HG03159 (cell line): ENCODE measurements at regions not wholly inside any gene's neighbourhood (a gene's known extent, or its start where the extent isn't known, plus 50 kb on each side); places are given as distances from the start of the nearest gene placed in this dataset.

ENCODE experiments used
- ATAC-seq: cut with Tn5 transposase; IDR thresholded peaks from one replicate; pipeline ENCODE4 v1.9.1; 2021; ENCODE audit warnings: mild to moderate bottlenecking, moderate library complexity; ENCODE audit not compliant: unreplicated experiment

DNA sequence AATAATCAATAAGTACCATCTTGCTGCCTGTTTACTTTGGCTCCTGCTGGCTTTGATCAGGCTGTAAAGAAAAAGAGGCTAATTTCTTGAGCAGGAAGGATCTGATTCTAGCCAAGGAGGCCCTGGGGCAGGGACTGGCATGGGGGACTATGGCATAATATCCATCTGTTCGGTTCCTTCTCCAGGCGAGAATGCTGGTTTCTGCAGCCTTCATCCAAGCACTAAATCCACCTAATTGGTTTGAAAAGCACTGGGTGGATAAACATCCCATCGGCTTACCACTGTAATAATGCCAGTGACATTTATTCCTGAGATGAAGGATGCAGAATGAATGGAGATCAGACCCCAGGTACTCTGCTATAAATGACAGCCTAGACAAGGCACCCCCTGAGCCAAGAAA is 180.0 kb upstream of the ASIC2 start:
- ATAC-seq, result no peak

DNA sequence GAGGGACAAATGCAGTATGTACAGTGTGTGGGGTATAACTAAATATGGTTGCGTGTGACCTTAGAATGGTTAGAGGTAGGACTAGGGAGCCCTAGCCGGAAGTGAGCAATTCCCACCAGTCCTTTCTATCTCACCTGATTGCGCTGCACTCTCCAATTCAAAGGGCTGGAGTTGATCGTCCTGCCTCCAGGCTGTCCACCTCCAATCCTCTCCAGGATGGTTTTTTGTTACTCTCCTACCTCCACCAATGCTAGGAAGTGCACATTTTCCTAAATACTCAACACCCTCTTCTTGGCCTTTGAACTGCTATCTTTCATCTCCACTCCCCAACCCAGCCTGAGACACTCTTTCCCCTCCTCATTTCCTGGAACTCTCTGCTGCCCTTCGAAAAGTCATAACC is 181.7 kb upstream of the ASIC2 start:
- no peak for ATAC-seq

DNA sequence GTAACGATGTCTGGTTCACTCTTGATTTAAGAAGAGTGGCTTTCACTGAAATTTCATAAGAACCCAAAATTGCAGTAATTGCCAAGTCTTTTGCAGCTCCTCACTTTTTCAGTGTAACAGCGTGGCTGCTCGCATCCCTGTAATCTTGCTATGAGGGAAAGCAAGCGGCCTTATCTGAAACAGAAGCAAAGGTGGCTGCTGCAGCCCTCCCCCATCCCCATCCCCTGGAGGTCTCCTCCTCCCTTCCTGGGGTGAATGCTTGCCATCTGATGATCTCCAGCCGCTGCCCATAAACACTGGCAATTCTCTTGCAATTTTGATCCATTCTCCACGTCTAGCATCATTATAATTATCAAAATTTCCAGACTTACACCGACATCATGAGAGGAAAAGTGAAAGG is 182.5 kb upstream of the ASIC2 start:
- ATAC-seq, result no peak

DNA sequence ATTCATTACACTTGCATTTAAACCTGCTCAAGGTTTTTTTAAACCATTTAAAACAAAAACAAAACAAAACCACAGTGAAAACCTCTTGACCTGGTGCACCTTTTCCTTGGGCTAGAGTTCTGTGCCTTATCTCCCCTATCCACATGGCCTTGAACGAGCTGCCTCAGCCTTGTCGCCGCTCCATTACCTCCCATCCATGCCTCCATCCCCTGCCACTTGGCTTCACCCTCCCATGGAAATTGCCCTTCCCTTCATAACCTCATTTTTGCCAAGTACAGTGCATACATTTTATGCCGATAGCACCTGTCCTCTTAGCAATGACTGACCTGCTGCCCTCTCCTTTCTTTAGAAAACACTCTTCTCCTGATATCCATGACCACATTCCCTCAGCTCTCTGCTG is 188.6 kb upstream of the ASIC2 start:
- ATAC-seq, result no peak

DNA sequence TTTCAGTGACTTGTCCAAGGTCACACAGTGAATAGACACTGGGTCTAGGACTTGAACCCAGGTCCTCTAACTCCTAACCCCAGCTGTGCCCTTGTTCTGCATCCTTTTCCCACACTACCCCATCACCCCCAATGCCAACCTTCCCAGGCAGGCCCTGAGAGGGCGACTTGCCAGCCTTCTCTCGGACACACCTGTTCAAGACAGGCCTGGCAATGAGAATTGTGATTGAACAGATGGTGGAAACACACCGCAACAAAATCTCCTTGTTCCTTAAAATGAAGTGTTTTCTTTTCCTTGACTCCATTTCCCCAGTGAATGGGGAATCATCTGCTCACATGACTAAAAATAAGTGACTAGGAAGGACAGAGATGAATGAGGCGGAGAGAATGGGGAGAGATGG is 189.5 kb upstream of the ASIC2 start:
- ATAC-seq, result no peak

DNA sequence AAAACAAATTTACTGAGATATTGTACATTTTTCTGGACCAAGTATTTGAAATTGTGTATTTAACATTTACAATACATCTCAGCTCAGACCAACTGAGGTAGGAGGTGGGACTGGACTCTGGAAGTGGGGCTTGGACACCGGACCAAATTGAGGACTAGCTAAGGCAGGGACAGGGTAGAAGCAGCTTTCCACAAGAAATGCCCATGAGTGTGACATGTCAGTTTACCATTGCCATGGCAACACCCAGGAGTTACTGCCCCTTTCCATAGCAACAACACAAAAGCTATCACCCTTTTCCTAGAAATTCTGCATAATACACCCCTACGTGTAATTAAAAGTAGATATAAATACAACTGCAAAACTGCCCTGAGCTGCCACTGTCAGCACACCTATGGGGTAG is 191.5 kb upstream of the ASIC2 start:
- ATAC-seq, result no peak

DNA sequence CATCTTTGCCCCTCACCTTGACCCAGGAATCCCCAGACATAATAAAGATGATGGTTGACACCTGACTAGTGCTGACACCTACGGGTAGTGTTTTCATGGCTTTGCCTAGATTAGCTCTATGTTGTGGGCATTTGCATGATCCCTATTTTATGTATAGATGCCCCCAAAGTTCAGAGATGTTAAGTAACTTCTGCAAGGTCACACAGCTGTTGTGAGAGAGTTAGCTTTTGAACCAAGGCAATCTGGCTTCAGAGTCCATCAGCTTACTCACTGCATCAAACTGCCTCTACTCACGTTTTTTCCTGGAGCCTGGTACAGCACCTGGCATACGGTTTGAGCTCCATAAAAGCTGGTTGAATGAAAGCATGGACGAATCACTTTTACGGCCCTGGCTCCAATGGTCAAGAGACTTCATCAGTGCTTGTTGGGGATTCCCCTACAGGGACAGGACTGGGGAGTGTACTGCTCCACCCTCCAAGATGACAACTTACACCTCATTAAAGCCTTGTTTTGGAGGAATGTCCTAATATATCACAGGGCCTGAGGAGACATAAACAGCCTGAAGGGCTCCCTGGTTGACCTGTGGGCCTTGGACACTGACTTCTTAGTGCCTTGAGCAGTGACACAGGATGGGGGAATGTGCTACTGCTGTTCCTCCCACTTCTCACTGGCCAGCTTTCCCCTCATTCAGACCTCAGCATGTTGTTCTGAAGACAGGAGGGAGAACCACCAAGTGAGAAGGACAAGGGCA is 193.2 kb upstream of the ASIC2 start:
- no peak for ATAC-seq

DNA sequence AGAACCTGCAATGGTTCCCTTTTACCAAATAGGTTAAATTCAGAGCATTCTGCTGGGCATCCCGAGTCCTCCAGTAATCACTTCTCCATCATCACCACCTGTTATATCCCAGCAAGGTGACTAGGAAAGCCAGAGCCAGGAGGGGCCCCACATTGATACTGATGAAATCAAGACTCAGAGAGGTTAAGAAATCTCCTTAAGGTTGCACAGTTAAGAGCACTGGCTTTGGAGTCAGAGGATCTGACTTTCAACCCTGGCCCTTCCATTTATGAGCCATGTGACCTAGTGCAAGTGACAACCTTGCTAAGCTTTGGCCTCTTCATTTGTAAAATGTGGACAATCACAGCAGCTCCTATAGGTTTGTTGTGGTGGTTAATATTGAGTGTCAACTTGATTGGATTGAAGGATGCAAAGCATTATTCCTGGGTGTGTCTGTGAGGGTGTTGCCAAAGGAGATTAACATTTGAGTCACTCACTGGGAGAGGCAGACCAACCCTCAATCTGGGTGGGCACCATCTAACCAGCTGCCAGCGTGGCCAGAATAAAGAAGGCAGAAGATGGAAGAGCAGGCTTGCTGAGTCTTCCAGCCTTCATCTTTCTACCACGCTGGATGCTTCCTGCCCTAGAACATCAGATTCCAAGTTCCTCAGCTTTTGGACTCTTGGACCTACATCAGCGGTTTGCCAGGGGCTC is 194.2 kb upstream of the ASIC2 start:
- no peak for ATAC-seq

DNA sequence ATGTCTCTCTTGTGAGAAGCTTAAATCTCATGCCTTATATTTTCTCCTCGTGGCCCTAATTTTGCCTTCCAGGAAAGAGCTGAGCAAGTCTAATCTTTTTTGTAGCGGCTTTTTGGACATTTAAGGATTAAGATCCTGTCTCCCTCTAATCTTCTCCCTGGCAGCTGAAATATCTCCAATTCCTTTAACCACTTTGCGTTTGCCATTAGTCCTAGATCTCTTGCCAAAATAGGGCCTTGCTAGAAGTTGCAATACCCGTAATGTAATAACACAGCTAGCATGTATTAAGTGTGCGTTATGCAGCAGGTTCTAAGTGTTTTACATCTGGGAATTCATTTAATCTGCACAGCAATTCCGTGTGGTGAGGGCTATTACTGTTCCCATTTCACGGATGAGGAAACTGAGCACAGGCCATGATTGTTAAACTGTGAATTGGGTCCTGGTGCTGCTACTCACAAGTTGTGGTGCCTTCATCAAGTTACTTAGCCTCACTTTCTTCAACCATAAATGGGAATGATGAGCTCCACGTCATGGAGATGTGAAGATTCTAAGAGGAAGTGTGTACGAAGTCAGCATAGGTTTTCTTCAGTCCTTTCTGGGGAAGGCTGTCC is 198.9 kb upstream of the ASIC2 start:
- no peak for ATAC-seq

DNA sequence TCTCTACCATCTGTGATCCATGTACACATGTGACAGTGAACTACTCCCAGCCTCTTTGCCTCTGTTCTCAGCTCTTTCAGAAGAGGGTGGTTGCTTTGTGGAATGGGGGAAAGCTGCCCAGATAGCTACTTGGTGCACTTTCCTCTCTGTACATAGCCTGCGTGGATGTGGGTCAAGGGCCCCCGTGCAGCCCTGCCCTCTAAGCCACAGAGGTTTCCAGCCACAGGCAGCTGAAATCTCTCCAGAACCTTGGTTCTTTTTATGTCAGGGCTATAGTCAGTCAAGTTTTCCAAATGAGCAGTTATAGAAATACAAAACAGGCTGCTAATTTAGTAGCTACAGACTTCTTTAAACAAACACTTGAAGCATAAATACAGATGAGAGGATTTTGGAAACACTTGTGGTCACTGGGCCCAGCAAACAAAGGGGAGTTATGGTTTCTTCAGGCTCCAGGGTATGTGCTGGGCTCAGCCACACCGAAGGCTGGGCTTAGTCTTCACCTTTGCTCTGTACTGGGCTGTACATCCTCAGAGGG is 199.7 kb upstream of the ASIC2 start:
- ATAC-seq, result no peak

DNA sequence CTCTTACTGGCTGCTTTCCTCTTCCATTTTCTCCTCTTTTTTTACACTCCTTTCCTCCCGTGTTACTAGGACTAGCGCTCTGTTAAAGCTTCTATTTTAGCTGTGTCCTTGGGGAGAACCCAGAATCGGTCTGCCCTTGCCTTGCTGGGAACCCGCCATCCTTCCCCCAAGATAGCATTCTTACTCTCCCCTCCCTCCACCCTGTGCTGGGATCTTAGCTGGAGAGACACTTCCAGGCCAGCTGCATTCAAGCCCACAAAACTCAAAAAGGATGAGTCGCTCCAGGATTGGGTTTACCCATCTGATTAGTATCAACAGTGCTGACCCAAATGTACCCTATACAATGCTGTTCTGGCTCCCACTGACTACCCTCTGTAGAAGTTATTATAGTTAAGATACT is 200.5 kb upstream of the ASIC2 start:
- no peak for ATAC-seq

DNA sequence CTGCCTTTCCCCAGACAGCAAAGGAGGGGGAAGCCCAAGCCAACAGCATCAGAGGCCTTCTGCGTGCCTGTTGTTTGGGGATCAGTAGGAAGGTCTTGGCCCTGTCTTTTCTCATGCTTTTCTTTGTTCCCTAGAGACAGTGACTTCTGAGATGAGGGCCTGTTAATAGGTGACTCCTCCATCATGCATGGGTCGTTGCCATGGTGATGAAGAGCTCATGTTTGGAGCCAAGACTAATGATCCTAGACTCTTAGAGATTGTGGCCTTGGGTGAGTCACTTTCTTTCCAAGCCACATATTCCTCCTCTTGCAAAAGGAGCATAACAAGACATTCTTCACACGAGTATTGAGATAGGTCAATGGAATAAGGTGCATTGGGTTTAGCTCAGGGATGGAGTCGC is 201.1 kb upstream of the ASIC2 start:
- ATAC-seq, result no peak

DNA sequence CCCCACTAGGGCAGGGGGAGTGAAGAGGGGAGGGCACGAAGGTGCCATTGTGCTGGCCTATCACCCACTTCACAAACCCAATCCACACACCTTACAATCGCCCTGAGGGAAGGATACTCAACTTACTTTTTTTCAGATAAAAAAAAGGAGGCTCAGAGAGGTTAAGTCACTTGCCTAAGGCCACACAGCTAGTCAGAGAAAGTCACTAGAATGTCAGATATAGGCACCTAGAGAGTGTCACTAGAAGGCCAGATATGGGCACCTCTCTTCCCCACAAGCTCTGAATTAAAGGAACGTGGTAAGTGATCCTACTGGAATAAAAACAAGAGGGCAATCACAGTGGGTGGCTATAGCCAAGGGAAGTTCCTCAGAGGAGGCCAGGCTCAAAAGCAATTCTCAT is 204.5 kb upstream of the ASIC2 start:
- no peak for ATAC-seq

DNA sequence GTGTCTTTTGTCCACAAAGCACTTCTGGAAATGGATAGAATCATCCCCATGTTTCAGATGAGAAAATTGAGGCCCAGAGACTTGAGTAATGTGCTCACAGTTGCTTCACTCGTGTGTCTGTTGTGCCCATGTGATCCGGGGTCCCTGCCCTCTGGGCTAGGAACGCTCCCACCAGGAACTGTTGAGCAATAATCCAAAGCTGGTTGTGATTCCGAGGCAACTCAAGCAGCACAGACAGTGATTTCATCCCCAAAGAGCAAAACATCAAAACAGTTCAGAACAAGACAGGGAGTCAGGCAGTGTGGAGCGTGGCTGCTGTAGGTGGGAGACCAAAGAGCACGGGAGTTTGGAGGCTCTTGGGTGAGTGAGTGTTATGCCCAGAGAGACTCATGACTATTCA is 205.0 kb upstream of the ASIC2 start:
- no peak for ATAC-seq

DNA sequence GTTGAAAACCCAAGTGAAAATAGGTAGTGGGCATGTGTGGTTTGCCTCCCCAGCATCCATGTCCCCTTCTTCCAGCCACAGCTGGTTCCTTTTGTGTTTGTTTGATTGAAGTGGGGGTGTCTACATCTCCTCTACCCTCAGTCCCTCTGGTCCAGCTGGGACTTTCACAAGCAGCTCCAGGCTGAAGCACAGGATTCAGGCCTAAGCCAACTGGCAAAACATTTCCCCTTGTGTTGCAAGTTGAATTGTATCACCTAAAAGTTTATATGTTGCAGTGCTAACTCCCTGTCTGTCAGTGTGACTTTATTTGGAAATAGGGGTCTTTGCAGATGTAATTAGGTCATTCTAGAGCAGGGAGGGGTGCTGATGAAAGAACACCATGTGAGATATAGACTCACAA is 205.9 kb upstream of the ASIC2 start:
- ATAC-seq, result no peak

DNA sequence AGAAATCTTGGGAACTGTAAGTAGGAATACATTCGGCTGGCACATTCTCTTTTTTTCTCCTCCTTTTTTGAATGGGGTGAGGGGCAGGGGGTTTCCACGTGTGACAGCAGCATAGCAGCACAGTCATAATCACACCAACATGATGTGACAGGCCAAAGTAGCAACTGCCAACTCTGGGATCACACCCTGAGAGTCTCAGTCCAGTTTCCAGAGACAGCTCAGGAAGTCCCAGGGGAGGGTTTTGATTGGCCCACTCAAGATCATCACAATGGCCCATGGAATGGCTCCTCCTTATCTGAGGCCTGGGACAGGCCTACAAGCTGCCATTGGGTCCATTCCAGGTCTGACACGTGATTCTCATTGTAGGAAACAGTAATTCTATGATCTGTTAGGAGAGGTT is 207.1 kb upstream of the ASIC2 start:
- no peak for ATAC-seq

DNA sequence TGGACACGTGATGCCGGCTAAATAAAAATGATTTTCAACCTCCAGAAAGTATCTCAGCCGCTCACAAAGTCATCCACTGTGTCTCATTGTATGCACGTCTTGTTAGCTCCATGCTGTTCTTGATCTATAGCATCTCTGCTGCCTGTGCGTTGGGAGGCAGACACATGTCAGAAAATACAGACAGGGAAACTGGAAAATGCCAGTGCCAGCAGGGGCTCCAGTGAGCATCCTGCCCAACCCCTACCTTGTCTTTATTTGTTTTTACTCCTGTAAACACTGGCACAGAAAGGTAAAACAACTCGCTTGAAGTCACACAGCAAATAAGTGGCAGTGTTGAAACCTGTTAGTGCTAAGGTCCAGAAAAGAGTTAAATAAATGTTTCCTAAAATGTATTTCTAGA is 208.1 kb upstream of the ASIC2 start:
- ATAC-seq, result no peak

DNA sequence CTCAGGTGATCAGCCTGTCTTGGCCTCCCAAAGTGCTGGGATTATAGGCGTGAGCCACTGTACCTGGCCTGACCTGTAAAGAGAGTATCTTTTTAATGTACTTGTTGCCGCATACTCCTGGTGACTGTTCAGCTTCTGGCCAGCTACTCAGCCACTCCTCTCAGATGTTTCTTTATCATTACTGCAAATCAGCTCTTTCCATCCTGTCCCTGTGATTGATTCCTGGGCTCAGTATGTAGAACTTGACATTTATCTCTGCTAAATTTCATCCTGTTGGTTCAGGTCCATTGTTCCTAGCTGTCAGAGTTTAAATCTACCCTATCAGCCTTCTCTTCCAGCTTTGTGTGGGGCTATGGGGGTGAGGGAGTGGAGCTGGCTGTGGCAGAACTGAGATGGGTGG is 211.5 kb upstream of the ASIC2 start:
- ATAC-seq, result no peak

DNA sequence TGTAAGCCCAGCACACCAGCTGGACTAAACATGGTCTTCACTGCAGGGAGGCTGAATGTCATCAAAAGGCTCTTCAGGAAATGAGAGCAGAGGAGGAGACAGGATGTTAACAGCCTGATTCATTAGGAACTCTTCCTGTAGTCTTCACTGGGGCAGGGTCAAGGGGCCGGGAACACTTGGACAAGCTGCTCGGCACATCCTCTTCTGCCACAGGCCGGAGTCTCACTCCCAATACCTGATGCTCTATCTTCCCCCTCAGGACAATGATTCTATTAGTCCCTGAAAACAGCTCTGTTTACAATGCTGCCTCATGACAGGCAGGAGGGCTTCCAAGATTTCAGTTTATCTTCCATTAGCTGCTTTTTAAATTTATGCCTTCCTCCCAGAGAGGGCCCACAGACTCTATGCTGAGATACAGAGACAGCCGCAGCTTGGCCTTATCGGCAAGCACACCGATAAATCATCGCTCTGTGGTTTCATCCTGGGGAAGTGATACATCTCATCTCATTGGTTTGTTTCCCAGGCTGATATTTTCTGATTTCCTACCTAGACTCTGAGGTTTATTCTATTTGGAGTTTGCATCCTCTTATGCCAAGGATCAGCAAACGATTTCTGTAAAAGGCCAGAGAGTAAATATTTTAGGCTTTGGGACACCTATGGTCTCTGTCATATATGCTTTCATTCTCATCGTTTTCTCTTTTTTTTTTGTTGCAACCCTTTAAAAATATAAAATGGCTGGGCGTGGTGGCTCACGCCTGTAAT is 214.0 kb upstream of the ASIC2 start:
- ATAC-seq, result no peak

DNA sequence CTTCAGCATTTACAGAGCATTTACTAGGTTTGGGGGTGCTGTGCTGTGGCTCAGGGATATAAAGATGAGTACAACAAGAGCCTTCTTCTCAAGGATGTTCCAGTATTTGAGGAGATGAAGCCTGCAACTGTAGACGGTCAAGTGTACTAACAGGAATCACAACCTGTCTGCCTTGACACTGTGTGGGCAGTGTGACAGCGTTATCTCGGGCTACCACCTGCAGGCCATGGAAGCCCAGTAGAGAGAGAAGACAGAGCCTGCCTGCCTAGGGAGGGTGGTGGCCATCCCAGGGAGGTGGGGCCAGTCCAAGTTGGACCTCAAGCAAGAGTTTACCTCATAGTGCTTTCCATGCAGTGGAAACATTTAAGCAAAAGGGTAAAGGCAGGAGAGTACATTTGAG is 215.1 kb upstream of the ASIC2 start:
- no peak for ATAC-seq

DNA sequence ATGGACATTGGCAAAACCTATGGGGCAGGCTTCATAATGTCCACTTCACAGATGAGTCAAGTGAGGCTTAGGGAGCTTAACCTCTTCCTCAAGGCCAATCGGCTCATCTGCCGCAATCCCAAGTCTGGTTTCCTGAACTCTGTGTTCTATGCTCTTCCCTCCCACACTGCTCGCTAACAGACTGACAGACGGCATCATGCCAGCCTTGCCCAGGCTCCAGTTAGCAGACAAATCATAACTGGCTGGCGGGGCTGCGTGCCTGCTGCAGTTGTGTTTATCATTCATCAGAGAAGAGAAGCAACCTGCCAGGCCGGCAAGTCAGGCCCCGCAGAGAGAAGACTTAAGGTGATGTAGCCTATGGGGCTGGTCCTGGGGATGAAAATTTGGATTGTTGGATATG is 216.2 kb upstream of the ASIC2 start:
- no peak for ATAC-seq
